SIG-M5 treated with dmso at 0.1 percent for 504 hours (cell line): ENCODE measurements at regions not wholly inside any gene's neighbourhood (a gene's known extent, or its start where the extent isn't known, plus 50 kb on each side); places are given as distances from the start of the nearest gene placed in this dataset.
A peak's percentile ranks its signal among the peaks of the same experiment; 100 is the strongest.

Source experiments
- DNase-seq: peaks from one replicate; lab custom pipeline; 2025; ENCODE audit not compliant: unreplicated experiment; lab: John Stamatoyannopoulos, UW

DNA sequence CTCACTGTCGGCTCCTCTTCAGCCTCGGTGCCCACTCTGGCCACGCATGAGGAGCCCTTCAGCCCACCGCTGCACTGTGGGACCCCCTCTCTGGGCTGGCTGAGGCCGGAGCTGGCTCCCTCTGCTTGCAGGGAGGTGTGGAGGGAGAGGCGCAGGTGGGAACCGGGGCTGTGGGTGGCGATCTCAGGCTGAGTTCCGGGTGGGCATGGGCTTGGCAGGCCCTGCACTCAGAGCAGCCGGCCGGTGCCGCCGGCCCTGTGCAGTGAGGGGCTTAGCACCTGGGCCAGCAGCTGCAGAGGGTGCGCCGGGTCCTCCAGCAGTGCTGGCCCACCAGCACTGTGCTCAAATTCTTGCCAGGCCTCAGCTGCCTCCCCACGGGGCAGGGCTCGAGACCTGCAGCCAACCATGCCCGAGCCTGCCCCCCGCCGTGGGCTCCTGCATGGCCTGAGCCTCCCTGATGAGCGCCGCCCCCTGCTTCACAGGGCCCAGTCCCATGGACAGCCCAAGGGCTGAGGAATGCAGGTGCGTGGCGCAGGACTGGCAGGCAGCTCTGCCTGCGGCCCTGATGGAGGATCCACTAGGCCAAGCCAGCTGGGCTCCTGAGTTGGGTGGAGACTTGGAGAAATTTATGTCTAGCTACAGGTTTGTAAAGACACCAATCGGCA is 899.1 kb downstream of the SI start:
- DNase-seq = no peak

DNA sequence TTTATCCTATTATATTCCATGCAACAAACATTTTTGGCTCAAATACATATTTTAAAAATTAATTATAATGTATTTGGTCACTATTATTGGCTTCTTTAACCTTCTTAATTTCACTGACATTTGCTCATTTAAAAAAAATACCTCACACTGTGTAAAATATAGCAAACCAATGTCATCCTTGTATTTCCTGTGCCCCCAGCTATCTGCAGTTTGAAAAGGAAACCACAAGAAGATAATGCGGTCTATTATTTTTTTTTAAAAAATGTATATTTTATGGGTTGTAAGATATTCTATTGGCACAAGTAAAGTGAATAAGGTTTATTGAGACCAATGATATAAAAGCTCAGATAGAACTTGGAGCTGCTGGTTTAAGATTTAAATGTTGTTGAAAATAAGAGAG is 904.2 kb downstream of the SI start:
- DNase-seq = no peak

DNA sequence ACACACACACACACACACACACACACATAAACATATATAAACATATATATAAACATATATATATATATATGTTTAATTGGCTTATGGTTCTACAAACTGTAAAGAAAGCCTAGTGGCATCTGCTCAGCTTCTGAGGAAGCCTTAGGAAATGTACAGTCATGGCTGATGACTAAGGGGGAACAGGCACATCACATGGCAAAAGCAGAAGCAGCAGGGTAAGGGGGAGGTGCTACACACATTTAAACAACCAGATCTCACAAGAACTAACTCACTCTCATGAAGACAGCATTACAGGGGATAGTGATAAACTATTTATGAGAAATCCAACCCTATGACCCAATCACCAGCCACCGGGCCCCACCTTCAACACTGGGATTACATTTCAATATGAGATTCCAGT is 922.9 kb downstream of the SI start:
- DNase-seq = peak; percentile 66

DNA sequence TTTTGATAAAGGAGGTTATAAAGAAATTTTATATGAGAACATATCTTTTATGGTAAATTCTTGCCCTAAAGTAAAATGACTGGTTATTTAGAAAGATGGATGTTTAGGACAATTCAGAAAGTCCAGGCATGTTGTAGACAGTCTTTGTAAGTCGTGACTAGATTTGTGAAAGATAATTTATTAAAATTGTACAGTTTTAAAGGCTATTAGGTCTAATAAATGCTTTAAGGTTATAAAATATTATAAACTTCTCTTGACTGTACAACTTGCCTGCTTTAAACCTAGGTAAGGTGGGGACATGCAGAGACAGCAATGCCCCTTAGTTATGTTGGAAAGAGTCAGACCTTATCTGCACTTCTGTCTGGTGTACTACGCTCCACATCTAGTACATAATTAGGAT is 933.5 kb downstream of the SI start:
- DNase-seq = no peak

GRCh38 chr3:164132878-164133277 is 945.4 kb downstream of the SI start:
- DNase-seq = no peak

- no peak for DNase-seq
Observed at GRCh38 chr3:164113371-164114332, 964.6 kb downstream of the SI start.

- no peak for DNase-seq
Observed at GRCh38 chr3:164096352-164096751, 981.9 kb downstream of the SI start.

- no peak for DNase-seq
Observed at GRCh38 chr3:164095949-164096348, 982.3 kb downstream of the SI start.

- no peak for DNase-seq
Observed at GRCh38 chr3:164095279-164095678, 983.0 kb downstream of the SI start.

DNA sequence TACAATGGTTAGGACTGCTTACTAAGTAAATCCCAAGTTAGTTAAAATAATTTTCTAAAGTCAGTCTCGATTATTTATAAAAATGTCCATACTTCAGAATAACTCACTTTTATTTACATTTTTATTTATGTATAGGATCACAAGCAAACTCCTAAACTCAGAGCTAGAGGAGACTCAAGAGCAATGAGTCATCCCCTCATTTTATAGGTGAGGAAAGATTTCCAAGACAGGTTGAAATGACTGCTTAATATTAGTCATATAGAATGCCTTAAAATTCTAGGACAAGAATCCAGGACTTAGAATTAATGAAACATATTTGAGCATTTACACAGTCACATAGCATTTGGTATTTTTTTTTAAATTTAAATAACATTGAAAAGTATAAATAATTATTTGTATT is 983.8 kb downstream of the SI start:
- DNase-seq = no peak

- DNase-seq = no peak
Observed at GRCh38 chr3:164080208-164080607, 998.1 kb downstream of the SI start.

DNA sequence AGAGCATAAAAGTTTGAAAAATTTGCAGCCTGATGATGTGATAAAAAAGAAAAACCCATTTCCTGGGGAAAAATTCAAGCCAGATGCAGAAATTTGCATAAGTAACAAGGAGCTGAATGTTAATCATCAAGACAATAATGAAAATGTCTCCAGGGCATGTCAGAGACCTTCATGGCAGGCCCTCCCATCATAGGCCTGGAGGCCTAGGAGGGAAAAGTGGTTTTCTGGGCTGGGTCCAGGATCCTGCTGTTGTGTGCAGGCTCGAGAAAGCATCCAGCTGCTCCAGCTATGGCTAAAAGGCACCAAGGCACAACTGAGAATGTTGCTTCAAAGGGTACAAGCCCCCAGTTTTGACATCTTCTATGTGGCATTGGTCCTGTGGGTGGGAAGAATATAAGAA is 1014.0 kb downstream of the SI start:
- DNase-seq = no peak

- DNase-seq = no peak
Observed at GRCh38 chr3:164060923-164061322, 1017.4 kb downstream of the SI start.

- DNase-seq = no peak
Observed at GRCh38 chr3:164049847-164050246, 1028.4 kb downstream of the SI start.

GRCh38 chr3:164048451-164048850 is 1029.8 kb downstream of the SI start:
- DNase-seq = no peak

DNA sequence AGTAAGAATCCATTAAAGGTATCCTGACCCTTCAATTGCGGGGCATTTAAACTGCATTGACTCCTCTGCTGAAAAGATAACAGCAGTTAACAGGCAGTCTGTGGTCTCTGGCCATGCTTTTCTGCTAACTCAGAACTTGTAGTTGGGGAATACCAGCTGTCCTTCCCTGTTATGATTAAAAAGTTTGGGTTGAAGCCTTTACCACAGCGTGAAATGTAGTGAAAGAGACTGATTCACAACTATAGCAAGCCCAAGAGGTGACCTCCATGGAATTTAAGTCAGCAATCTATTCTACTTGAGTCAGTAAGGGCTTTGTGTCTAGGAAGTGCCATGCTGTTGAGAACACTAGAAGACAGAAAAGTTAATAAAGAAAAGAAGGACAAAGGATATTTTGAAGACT is 1037.3 kb downstream of the SI start:
- no peak for DNase-seq

- DNase-seq = no peak
Observed at GRCh38 chr3:164030194-164030593, 1048.1 kb downstream of the SI start.

- DNase-seq = no peak
Observed at GRCh38 chr3:164024786-164025185, 1053.5 kb downstream of the SI start.

DNA sequence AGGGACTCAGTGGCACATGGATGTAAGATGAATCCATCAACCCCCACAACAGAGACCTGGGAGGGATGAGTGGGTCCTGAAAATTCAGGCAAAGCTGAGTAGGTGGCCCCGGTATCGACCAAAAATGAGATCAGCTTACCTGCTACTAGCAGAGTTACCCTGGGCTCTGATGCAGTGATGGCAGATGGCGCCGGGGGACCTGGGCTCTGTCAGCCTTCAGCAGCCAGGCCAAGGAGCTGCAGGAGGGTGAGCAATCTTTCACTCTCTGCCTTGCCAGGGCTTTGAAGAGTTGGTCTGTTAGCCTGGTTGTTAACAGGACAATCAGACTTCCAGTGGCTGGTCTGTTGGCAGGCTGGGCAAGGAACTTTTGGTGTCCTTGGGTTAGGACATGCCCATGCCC is 1054.8 kb downstream of the SI start:
- no peak for DNase-seq

DNA sequence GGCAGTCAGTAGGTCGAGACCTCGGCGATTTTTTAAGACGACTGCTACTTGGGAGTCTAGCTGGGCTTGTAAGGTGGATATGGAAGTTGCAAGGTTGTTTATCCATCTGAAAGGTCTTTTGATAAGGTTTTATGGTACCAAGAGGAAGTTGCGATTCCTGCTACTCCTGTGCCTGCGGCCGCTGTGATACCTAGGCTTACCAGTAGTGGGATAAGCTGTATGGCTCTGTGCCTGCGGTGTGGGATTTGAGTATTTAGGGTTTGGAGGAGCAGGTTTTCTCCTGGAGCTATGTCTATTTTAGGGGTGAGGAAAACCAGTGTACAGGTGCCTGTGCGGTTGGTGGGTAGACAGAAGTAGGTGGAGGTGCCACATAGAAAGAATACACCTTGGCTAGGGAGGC is 1059.8 kb downstream of the SI start:
- no peak for DNase-seq

GRCh38 chr3:164007765-164008164 is 1070.5 kb downstream of the SI start:
- DNase-seq = no peak

DNA sequence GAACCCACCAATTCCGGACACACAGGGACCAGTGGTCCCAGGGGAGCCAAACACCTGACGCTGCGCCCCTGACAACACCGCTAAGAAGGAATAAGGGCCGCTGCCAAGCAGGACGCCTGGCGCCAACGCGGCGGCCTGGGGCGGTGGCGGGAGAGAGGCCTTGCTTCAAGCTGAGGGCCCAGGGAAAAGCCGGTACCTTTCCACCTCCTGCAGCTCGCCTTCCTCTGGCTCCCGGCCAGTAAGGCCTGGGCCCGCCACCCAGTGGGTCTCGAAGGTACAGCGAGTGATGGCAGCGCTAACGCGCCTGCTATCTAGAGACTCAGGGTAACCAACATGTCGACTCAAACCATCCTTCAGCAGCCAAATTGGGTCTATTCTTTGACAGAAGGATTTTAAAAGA is 1074.1 kb downstream of the SI start:
- DNase-seq = no peak
